PC-3 (cell line): ENCODE measurements at regions not wholly inside any gene's neighbourhood (a gene's known extent, or its start where the extent isn't known, plus 50 kb on each side); places are given as distances from the start of the nearest gene placed in this dataset.
"Not testable (repeated sequence)": the region's sequence is repeated elsewhere in the genome, so short reads cannot be mapped to it uniquely, and the experiment has no call there.

Experiments
- ATAC-seq: fragments of 200-7000 bp; cut with Tn5 transposase; 2 replicates; pipeline ENCODE4 v1.9.1; 2020; ENCODE audit warnings: mild to moderate bottlenecking, moderate library complexity
- BruUV-seq: library from RNA; stranded (reverse); fragments of 400-500 nt; replicated peaks from 2 replicates; lab custom pipeline; 2021; lab: Mats Ljungman, UMichigan
- CTCF ChIA-PET: fragments of 300-600 bp; sonication (Branson Sonifier 250); formaldehyde crosslinking; loops from one replicate; lab custom pipeline; 2022; ENCODE audit warnings: antibody characterized with exemption; lab: Charles Lee
- POLR2A ChIA-PET: fragments of 300-600 bp; sonication (Branson Sonifier 250); formaldehyde crosslinking; loops from one replicate; lab custom pipeline; 2022; ENCODE audit warnings: antibody characterized with exemption; ENCODE audit not compliant: unreplicated experiment; lab: Charles Lee
- DNase-seq: peaks from one replicate; pipeline ENCODE4 v3.0.0-alpha.2; 2015
- H2AFZ ChIP-seq: fragments of 300-600 bp; sonication (generic); 2 replicates; pipeline ENCODE4 v1.6.0; 2016; ENCODE audit warnings: antibody characterized with exemption, low read length
- H3F3A ChIP-seq: fragments of 300-600 bp; sonication (generic); one replicate; pipeline ENCODE4 v1.6.0; 2017; ENCODE audit warnings: antibody characterized with exemption, low read length, control low read depth, mild to moderate bottlenecking; ENCODE audit not compliant: unreplicated experiment
- H3K27ac ChIP-seq: fragments of 300-600 bp; sonication (generic); 2 replicates; pipeline ENCODE4 v1.5.1; 2016; ENCODE audit warnings: mild to moderate bottlenecking, low read length
- H3K27me3 ChIP-seq: fragments of 300-600 bp; sonication (generic); 2 replicates; pipeline ENCODE4 v1.6.1; 2016; ENCODE audit warnings: low read length, mixed read lengths
- H3K36me3 ChIP-seq: fragments of 300-600 bp; sonication (generic); 2 replicates; pipeline ENCODE4 v1.6.1; 2016; ENCODE audit warnings: low read depth, mixed run types, low read length, mixed read lengths
- H3K4me1 ChIP-seq: fragments of 300-600 bp; sonication (generic); 2 replicates; pipeline ENCODE4 v1.5.1; 2016; ENCODE audit warnings: low read length; ENCODE audit not compliant: insufficient read depth
- H3K4me2 ChIP-seq: fragments of 300-600 bp; sonication (generic); 2 replicates; pipeline ENCODE4 v1.6.0; 2016; ENCODE audit warnings: low read length
- H3K4me3 ChIP-seq: fragments of 300-600 bp; sonication (generic); 2 replicates; pipeline ENCODE4 v1.5.1; 2016; ENCODE audit warnings: mild to moderate bottlenecking, low read length, mixed read lengths
- H3K79me2 ChIP-seq: fragments of 300-600 bp; sonication (generic); 2 replicates; pipeline ENCODE4 v1.6.1; 2017; ENCODE audit warnings: low read length, mixed read lengths
- H3K9ac ChIP-seq: fragments of 300-600 bp; sonication (generic); 2 replicates; pipeline ENCODE4 v1.6.0; 2016; ENCODE audit warnings: mild to moderate bottlenecking, low read length
- H3K9me2 ChIP-seq: fragments of 300-600 bp; sonication (generic); replicated peaks from 2 replicates; pipeline ENCODE4 v1.6.1; 2016; ENCODE audit warnings: mixed run types, low read length, mixed read lengths
- H3K9me3 ChIP-seq: fragments of 300-600 bp; sonication (generic); 2 replicates; pipeline ENCODE4 v1.6.1; 2016; ENCODE audit warnings: low read length, mixed read lengths
- H4K20me1 ChIP-seq: fragments of 300-600 bp; sonication (generic); 2 replicates; pipeline ENCODE4 v1.6.1; 2016; ENCODE audit warnings: low read length, mixed read lengths
- CTCF ChIP-seq: fragments of 300-600 bp; sonication (generic); conservative IDR thresholded peaks from 2 replicates; pipeline ENCODE4 v1.5.1; 2017; ENCODE audit warnings: antibody characterized with exemption, low read depth, mild to moderate bottlenecking, low read length
- EZH2 ChIP-seq: fragments of 300-600 bp; sonication (generic); IDR thresholded peaks from one replicate; pipeline ENCODE4 v1.6.1; 2017; ENCODE audit warnings: antibody characterized with exemption, mild to moderate bottlenecking, low read length; ENCODE audit not compliant: unreplicated experiment
- EZH2phosphoT487 ChIP-seq: fragments of 300-600 bp; sonication (generic); IDR thresholded peaks from 2 replicates; pipeline ENCODE4 v1.6.1; 2018; ENCODE audit warnings: mild to moderate bottlenecking, antibody characterized with exemption, low read length, borderline replicate concordance
- intact Hi-C: fragments of 100-400 bp; cut with micrococcal nuclease; formaldehyde crosslinking; loops from 2 replicates; pipeline ENCODE4 v1.9.0; 2023

GRCh38 chr2:138307099-138307498 is 194.5 kb upstream of the SPOPL start:
- ATAC-seq: no peak
- intact Hi-C loops: no loop called here
- no TSS peak for BruUV-seq

DNA sequence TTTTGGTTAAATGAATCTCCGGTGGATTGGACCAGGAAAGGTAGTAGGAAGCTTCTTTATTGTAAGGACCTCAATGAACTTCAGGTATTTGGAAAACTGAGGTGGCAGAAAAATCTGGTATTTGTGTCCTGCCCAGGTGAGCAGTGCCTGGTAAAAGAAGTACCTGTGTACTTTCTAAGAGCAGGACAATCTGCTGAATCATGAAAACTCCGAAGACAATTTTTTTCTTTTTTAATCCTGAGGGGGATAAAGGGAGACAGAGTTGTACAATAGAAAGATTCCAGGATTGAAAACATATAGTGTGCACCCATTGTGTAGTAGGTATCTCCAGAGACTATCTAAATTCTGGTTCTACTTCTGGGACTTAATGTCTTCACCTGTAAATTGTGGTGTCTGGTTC is 191.8 kb upstream of the SPOPL start:
- Histone ChIP-seq H3F3A (no peaks in the 10 kb centered on the region), H3K4me1 (no peaks in the 10 kb centered on the region), H4K20me1 (no peaks in the 10 kb centered on the region), H3K4me3 (no peak overlapping the region), H3K36me3 (no peaks in the 10 kb centered on the region), H3K27me3 (no peaks in the 10 kb centered on the region), H3K4me2 (no peak overlapping the region), H3K9ac (no peak overlapping the region), H3K79me2 (no peaks in the 10 kb centered on the region), H2AFZ (no peak overlapping the region), H3K9me2 (no peaks in the 10 kb centered on the region), H3K9me3 (no peaks in the 10 kb centered on the region), H3K27ac (no peak overlapping the region)
- CTCF ChIA-PET: no interaction called here
- BruUV-seq: no TSS peak
- TF ChIP-seq CTCF (no peak), EZH2phosphoT487 (no peak), EZH2 (no peak)
- intact Hi-C loops: no loop called here
- POLR2A ChIA-PET: no interaction called here
- ATAC-seq (no peak), DNase-seq (no peak)

More at GRCh38 chr2:138307099-138307498, 194.5 kb upstream of the SPOPL start:
- Histone ChIP-seq H2AFZ (no peak overlapping the region), H3K9me3 (no peaks in the 10 kb centered on the region), H3K9me2 (no peaks in the 10 kb centered on the region), H3K9ac (no peak overlapping the region), H3F3A (no peaks in the 10 kb centered on the region), H3K79me2 (no peaks in the 10 kb centered on the region), H3K4me3 (no peak overlapping the region), H3K27ac (no peak overlapping the region), H3K27me3 (no peaks in the 10 kb centered on the region), H4K20me1 (no peaks in the 10 kb centered on the region), H3K4me2 (no peak overlapping the region), H3K36me3 (no peaks in the 10 kb centered on the region), H3K4me1 (no peaks in the 10 kb centered on the region)
- DNase-seq: no peak
- TF ChIP-seq CTCF (no peak), EZH2phosphoT487 (no peak), EZH2 (no peak)
- CTCF ChIA-PET: no interaction called here
- POLR2A ChIA-PET: no interaction called here

- BruUV-seq: no TSS peak
- Histone ChIP-seq H3K9me3 (no peaks in the 10 kb centered on the region), H3K9me2 (no peaks in the 10 kb centered on the region), H3K4me3 (no peak overlapping the region), H3K4me1 (no peaks in the 10 kb centered on the region), H2AFZ (no peak overlapping the region), H4K20me1 (no peaks in the 10 kb centered on the region), H3K27ac (no peak overlapping the region), H3K9ac (no peak overlapping the region), H3K36me3 (no peaks in the 10 kb centered on the region), H3K79me2 (no peaks in the 10 kb centered on the region), H3F3A (no peaks in the 10 kb centered on the region), H3K4me2 (no peak overlapping the region), H3K27me3 (no peaks in the 10 kb centered on the region)
- POLR2A ChIA-PET: no interaction called here
- CTCF ChIA-PET: no interaction called here
- no peak for ATAC-seq
- intact Hi-C loops: no loop called here
- TF ChIP-seq EZH2 (no peak), EZH2phosphoT487 (no peak), CTCF (no peak)
- no peak for DNase-seq
Observed at GRCh38 chr2:138312061-138312460, 189.5 kb upstream of the SPOPL start.

- BruUV-seq, CTCF ChIA-PET: not testable (repeated sequence)
Observed at GRCh38 chr2:138315619-138316018, 186.0 kb upstream of the SPOPL start.

More at GRCh38 chr2:138315619-138316018, 186.0 kb upstream of the SPOPL start:
- H3K9ac ChIP-seq, ATAC-seq, H3F3A ChIP-seq, H3K36me3 ChIP-seq, H3K27ac ChIP-seq, H3K9me3 ChIP-seq, POLR2A ChIA-PET, H4K20me1 ChIP-seq, H3K4me3 ChIP-seq, H3K4me2 ChIP-seq, intact Hi-C loops, H3K79me2 ChIP-seq, H2AFZ ChIP-seq, H3K27me3 ChIP-seq, H3K4me1 ChIP-seq, H3K9me2 ChIP-seq, DNase-seq: not testable (repeated sequence)
